ENCODE measurements at regions not wholly inside any gene's neighbourhood (a gene's known extent, or its start where the extent isn't known, plus 50 kb on each side); places are given as distances from the start of the nearest gene placed in this dataset.

DNA sequence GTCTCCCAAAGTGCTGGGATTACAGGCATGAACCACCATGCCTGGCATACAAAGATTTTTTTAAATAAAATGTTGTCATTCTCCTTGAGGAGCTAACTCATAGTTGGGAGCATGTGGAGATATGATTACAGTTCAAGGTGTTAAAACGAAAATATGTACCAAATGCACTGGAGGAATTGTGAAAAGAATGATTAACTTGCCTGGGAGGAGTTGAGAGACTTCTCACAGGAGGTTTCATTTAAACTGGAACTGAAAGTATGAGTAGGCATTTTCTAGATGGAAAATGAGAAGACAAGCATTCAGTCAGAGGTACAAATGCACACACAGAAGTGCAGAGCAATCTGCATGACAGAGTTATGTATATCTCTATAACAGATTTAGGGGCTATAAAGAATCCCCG lies 126.6 kb upstream of the PDE1A start:
- no peak for TF ChIP-seq EZH2 (IDR thresholded peaks at IDR 0.05; ENCODE audit: low read depth, unreplicated experiment)
- no peak for TF ChIP-seq STAT1 (IDR thresholded peaks at IDR 0.05; ENCODE audit: unreplicated experiment)
- no peak for TF ChIP-seq POLR2AphosphoS5 (IDR thresholded peaks at IDR 0.05; ENCODE audit: low read depth)
- no peak for TF ChIP-seq NANOG (IDR thresholded peaks at IDR 0.05; ENCODE audit: borderline replicate concordance)
- TF ChIP-seq, protein P1, sequence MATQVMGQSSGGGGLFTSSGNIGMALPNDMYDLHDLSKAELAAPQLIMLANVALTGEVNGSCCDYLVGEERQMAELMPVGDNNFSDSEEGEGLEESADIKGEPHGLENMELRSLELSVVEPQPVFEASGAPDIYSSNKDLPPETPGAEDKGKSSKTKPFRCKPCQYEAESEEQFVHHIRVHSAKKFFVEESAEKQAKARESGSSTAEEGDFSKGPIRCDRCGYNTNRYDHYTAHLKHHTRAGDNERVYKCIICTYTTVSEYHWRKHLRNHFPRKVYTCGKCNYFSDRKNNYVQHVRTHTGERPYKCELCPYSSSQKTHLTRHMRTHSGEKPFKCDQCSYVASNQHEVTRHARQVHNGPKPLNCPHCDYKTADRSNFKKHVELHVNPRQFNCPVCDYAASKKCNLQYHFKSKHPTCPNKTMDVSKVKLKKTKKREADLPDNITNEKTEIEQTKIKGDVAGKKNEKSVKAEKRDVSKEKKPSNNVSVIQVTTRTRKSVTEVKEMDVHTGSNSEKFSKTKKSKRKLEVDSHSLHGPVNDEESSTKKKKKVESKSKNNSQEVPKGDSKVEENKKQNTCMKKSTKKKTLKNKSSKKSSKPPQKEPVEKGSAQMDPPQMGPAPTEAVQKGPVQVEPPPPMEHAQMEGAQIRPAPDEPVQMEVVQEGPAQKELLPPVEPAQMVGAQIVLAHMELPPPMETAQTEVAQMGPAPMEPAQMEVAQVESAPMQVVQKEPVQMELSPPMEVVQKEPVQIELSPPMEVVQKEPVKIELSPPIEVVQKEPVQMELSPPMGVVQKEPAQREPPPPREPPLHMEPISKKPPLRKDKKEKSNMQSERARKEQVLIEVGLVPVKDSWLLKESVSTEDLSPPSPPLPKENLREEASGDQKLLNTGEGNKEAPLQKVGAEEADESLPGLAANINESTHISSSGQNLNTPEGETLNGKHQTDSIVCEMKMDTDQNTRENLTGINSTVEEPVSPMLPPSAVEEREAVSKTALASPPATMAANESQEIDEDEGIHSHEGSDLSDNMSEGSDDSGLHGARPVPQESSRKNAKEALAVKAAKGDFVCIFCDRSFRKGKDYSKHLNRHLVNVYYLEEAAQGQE (IDR thresholded peaks at IDR 0.05; ENCODE audit: unreplicated experiment) = no peak
- TF ChIP-seq CREB1 (CRISPR knock-in tag; IDR thresholded peaks at IDR 0.05; ENCODE audit: low read depth) = no peak
- no peak for TF ChIP-seq EZH2phosphoT487 (IDR thresholded peaks at IDR 0.05; ENCODE audit: unreplicated experiment)
- TF ChIP-seq ZNF331 (CRISPR knock-in tag; IDR thresholded peaks at IDR 0.05; ENCODE audit: low read depth) = no peak
- TF ChIP-seq ZNF114 (CRISPR knock-in tag; IDR thresholded peaks at IDR 0.05) = no peak
- TF ChIP-seq, protein P2, sequence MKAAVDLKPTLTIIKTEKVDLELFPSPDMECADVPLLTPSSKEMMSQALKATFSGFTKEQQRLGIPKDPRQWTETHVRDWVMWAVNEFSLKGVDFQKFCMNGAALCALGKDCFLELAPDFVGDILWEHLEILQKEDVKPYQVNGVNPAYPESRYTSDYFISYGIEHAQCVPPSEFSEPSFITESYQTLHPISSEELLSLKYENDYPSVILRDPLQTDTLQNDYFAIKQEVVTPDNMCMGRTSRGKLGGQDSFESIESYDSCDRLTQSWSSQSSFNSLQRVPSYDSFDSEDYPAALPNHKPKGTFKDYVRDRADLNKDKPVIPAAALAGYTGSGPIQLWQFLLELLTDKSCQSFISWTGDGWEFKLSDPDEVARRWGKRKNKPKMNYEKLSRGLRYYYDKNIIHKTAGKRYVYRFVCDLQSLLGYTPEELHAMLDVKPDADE (IDR thresholded peaks at IDR 0.05) = no peak
- TF ChIP-seq, protein P3, sequence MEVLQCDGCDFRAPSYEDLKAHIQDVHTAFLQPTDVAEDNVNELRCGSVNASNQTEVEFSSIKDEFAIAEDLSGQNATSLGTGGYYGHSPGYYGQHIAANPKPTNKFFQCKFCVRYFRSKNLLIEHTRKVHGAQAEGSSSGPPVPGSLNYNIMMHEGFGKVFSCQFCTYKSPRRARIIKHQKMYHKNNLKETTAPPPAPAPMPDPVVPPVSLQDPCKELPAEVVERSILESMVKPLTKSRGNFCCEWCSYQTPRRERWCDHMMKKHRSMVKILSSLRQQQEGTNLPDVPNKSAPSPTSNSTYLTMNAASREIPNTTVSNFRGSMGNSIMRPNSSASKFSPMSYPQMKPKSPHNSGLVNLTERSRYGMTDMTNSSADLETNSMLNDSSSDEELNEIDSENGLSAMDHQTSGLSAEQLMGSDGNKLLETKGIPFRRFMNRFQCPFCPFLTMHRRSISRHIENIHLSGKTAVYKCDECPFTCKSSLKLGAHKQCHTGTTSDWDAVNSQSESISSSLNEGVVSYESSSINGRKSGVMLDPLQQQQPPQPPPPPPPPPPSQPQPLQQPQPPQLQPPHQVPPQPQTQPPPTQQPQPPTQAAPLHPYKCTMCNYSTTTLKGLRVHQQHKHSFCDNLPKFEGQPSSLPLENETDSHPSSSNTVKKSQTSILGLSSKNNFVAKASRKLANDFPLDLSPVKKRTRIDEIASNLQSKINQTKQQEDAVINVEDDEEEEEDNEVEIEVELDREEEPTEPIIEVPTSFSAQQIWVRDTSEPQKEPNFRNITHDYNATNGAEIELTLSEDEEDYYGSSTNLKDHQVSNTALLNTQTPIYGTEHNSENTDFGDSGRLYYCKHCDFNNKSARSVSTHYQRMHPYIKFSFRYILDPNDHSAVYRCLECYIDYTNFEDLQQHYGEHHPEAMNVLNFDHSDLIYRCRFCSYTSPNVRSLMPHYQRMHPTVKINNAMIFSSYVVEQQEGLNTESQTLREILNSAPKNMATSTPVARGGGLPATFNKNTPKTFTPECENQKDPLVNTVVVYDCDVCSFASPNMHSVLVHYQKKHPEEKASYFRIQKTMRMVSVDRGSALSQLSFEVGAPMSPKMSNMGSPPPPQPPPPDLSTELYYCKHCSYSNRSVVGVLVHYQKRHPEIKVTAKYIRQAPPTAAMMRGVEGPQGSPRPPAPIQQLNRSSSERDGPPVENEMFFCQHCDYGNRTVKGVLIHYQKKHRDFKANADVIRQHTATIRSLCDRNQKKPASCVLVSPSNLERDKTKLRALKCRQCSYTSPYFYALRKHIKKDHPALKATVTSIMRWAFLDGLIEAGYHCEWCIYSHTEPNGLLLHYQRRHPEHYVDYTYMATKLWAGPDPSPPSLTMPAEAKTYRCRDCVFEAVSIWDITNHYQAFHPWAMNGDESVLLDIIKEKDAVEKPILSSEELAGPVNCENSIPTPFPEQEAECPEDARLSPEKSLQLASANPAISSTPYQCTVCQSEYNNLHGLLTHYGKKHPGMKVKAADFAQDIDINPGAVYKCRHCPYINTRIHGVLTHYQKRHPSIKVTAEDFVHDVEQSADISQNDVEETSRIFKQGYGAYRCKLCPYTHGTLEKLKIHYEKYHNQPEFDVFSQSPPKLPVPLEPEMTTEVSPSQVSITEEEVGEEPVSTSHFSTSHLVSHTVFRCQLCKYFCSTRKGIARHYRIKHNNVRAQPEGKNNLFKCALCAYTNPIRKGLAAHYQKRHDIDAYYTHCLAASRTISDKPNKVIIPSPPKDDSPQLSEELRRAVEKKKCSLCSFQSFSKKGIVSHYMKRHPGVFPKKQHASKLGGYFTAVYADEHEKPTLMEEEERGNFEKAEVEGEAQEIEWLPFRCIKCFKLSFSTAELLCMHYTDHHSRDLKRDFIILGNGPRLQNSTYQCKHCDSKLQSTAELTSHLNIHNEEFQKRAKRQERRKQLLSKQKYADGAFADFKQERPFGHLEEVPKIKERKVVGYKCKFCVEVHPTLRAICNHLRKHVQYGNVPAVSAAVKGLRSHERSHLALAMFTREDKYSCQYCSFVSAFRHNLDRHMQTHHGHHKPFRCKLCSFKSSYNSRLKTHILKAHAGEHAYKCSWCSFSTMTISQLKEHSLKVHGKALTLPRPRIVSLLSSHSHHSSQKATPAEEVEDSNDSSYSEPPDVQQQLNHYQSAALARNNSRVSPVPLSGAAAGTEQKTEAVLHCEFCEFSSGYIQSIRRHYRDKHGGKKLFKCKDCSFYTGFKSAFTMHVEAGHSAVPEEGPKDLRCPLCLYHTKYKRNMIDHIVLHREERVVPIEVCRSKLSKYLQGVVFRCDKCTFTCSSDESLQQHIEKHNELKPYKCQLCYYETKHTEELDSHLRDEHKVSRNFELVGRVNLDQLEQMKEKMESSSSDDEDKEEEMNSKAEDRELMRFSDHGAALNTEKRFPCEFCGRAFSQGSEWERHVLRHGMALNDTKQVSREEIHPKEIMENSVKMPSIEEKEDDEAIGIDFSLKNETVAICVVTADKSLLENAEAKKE (CRISPR knock-in tag; IDR thresholded peaks at IDR 0.05) = no peak
- TF ChIP-seq JUNB (IDR thresholded peaks at IDR 0.05; ENCODE audit: unreplicated experiment) = no peak
- TF ChIP-seq, protein P4, sequence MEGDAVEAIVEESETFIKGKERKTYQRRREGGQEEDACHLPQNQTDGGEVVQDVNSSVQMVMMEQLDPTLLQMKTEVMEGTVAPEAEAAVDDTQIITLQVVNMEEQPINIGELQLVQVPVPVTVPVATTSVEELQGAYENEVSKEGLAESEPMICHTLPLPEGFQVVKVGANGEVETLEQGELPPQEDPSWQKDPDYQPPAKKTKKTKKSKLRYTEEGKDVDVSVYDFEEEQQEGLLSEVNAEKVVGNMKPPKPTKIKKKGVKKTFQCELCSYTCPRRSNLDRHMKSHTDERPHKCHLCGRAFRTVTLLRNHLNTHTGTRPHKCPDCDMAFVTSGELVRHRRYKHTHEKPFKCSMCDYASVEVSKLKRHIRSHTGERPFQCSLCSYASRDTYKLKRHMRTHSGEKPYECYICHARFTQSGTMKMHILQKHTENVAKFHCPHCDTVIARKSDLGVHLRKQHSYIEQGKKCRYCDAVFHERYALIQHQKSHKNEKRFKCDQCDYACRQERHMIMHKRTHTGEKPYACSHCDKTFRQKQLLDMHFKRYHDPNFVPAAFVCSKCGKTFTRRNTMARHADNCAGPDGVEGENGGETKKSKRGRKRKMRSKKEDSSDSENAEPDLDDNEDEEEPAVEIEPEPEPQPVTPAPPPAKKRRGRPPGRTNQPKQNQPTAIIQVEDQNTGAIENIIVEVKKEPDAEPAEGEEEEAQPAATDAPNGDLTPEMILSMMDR (conservative IDR thresholded peaks at IDR 0.05; ENCODE audit: low read depth in 2 of 2) = no peak
- ATAC-seq (no peak), DNase-seq (ENCODE audit: low spot score) (no peak)
- Mint-ChIP-seq H3K4me3 (no peak overlapping the region), H3K36me3 (ENCODE audit: low read depth) (no peaks in the 10 kb centered on the region), H3K4me1 (no peaks in the 10 kb centered on the region; the same call in 2 of the 3 replicates), H3K27me3 (ENCODE audit: insufficient read depth, low read depth, poor library complexity) (no peaks in the 10 kb centered on the region), H3K27ac (0 out of 2 replicates have a peak overlapping the region, but pooled peaks have one; percentile 74), H3K9me3 (0 out of 3 replicates have a peak, but pooled peaks cover 3% of the 10 kb centered on the region)
- Histone ChIP-seq H3K4me3 (no peak overlapping the region), H3K4me2 (no peak overlapping the region), H3F3A (replicated peaks; ENCODE audit: low read depth) (no peaks in the 10 kb centered on the region), H3K79me2 (replicated peaks; ENCODE audit: insufficient read depth) (no peaks in the 10 kb centered on the region), H3K27me3 (ENCODE audit: insufficient read depth) (no peaks in the 10 kb centered on the region), H4K20me1 (replicated peaks; ENCODE audit: insufficient read depth) (no peaks in the 10 kb centered on the region), H3K27ac (ENCODE audit: low read depth) (no peak overlapping the region), H3K36me3 (ENCODE audit: insufficient read depth) (no peaks in the 10 kb centered on the region), H3K4me1 (ENCODE audit: insufficient read depth) (no peaks in the 10 kb centered on the region), H2AFZ (no peak overlapping the region), H3K9me2 (ENCODE audit: insufficient read depth) (0 out of 2 replicates have a peak, but pooled peaks cover 6% of the 10 kb centered on the region)
